Hematopoietic multipotent progenitor cell treated with erythropoietin and hydrocortisone succinate and interleukin-3 and kit ligand, for 6 days (in vitro differentiated cells): ENCODE measurements at regions not wholly inside any gene's neighbourhood (a gene's known extent, or its start where the extent isn't known, plus 50 kb on each side); places are given as distances from the start of the nearest gene placed in this dataset.
"Not testable (repeated sequence)": the region's sequence is repeated elsewhere in the genome, so short reads cannot be mapped to it uniquely, and the experiment has no call there.

Experiments
- DNase-seq: peaks from one replicate; pipeline ENCODE4 v3.0.0-alpha.2; 2015

- no peak for DNase-seq
These were observed 457.2 kb upstream of the TNC start for GRCh38 chr9:115575147-115575546.

GRCh38 chr9:115585458-115585857 is 467.5 kb upstream of the TNC start:
- DNase-seq = not testable (repeated sequence)

- DNase-seq = no peak
These were observed 469.4 kb upstream of the TNC start for GRCh38 chr9:115587310-115587709.

GRCh38 chr9:115590011-115590410 is 472.1 kb upstream of the TNC start:
- DNase-seq = no peak

GRCh38 chr9:115591584-115591984 is 473.6 kb upstream of the TNC start:
- peak; percentile 40 for DNase-seq

- DNase-seq = peak; percentile 47
These were observed 475.7 kb upstream of the TNC start for GRCh38 chr9:115593587-115594091.

GRCh38 chr9:115594557-115594956 is 476.6 kb upstream of the TNC start:
- no peak for DNase-seq

- no peak for DNase-seq
These were observed 478.2 kb upstream of the TNC start for GRCh38 chr9:115596021-115596745.

- DNase-seq = no peak
These were observed 478.8 kb upstream of the TNC start for GRCh38 chr9:115596746-115597080.

GRCh38 chr9:115597330-115597895 is 479.5 kb upstream of the TNC start:
- DNase-seq = no peak

- no peak for DNase-seq
These were observed 480.8 kb upstream of the TNC start for GRCh38 chr9:115598751-115599150.

GRCh38 chr9:115599898-115600297 is 481.9 kb upstream of the TNC start:
- DNase-seq = no peak

GRCh38 chr9:115601434-115601833 is 483.5 kb upstream of the TNC start:
- no peak for DNase-seq

GRCh38 chr9:115604831-115605483 is 487.0 kb upstream of the TNC start:
- DNase-seq = no peak

GRCh38 chr9:115606838-115607237 is 488.9 kb upstream of the TNC start:
- no peak for DNase-seq

GRCh38 chr9:115614326-115614999 is 496.5 kb upstream of the TNC start:
- no peak for DNase-seq

GRCh38 chr9:115615000-115615401 is 497.0 kb upstream of the TNC start:
- no peak for DNase-seq

- DNase-seq = no peak
These were observed 498.1 kb upstream of the TNC start for GRCh38 chr9:115615821-115616665.

GRCh38 chr9:115616666-115617239 is 498.8 kb upstream of the TNC start:
- DNase-seq = no peak

GRCh38 chr9:115625251-115625650 is 507.3 kb upstream of the TNC start:
- DNase-seq = no peak

- no peak for DNase-seq
These were observed 508.0 kb upstream of the TNC start for GRCh38 chr9:115625954-115626353.

GRCh38 chr9:115627511-115627910 is 509.6 kb upstream of the TNC start:
- DNase-seq = no peak
